Prostate gland (tissue), 2 donors: ENCODE measurements at regions not wholly inside any gene's neighbourhood (a gene's known extent, or its start where the extent isn't known, plus 50 kb on each side); places are given as distances from the start of the nearest gene placed in this dataset.

ENCODE experiments used
- CTCF ChIP-seq, 4 experiments: fragments of 200-600 bp in 2 of 4; fragments of 450-650 bp in 2 of 4; sonication (generic) in 2 of 4; IDR thresholded peaks; 1 replicate in 3 of 4; 2 replicates in 1 of 4; pipeline ENCODE4 v1.5.1; 2016 to 2019; ENCODE audit warnings: antibody characterized with exemption in 4 of 4, mild to moderate bottlenecking in 2 of 4, moderate library complexity in 2 of 4
- POLR2A ChIP-seq: fragments of 450-650 bp; IDR thresholded peaks from one replicate; pipeline ENCODE4 v1.6.1; 2016; ENCODE audit warnings: antibody characterized with exemption, mild to moderate bottlenecking
- POLR2AphosphoS5 ChIP-seq: sonication (generic); formaldehyde crosslinking; IDR thresholded peaks from one replicate; pipeline ENCODE4 v1.6.1; 2017; ENCODE audit warnings: antibody characterized with exemption

DNA sequence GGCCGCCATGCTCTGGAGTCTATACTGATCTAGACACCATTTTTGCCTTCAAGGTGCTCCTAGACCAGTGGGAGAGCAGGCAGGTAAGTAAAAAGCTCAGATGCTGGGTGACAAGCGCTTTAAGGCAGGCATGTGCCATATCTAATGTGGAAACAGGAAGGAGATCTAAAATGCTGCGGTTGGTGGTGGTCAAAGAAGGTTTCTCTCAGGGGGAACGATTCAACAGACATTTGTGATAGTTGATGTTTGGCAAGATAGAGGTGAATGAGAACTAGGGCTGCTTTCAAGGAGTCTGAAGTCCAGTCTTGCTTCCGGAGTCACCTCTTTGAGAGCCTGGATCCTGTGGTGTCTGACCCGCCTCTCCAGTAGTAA lies 146.2 kb upstream of the KLF4 start:
- TF ChIP-seq CTCF (IDR thresholded peaks at IDR 0.05) (no peak), POLR2A (no peak), POLR2AphosphoS5 (no peak)
